Fibroblast of peridontal ligament (primary cell): ENCODE measurements at regions not wholly inside any gene's neighbourhood (a gene's known extent, or its start where the extent isn't known, plus 50 kb on each side); places are given as distances from the start of the nearest gene placed in this dataset.
"Not testable (repeated sequence)": the region's sequence is repeated elsewhere in the genome, so short reads cannot be mapped to it uniquely, and the experiment has no call there.

Experiments used
- DNase-seq: peaks from one replicate; pipeline ENCODE4 v3.0.0-alpha.2; 2010; ENCODE audit errors: extremely low read depth

GRCh38 chr15:38002883-38003477 lies 68.5 kb downstream of the TMCO5A start:
- DNase-seq = peak; percentile 82

- no peak for DNase-seq
Measured at GRCh38 chr15:38004218-38004861, 69.9 kb downstream of the TMCO5A start.

- DNase-seq = peak; percentile 20
Measured at GRCh38 chr15:38005953-38006808, 71.7 kb downstream of the TMCO5A start.

GRCh38 chr15:38010395-38010794 lies 76.0 kb downstream of the TMCO5A start:
- DNase-seq = peak; percentile 62

- no peak for DNase-seq
Measured at GRCh38 chr15:38012894-38013293, 78.5 kb downstream of the TMCO5A start.

- no peak for DNase-seq
Measured at GRCh38 chr15:38017721-38018120, 83.3 kb downstream of the TMCO5A start.

GRCh38 chr15:38019066-38019465 lies 84.6 kb downstream of the TMCO5A start:
- DNase-seq = no peak

- no peak for DNase-seq
Measured at GRCh38 chr15:38021259-38021658, 86.8 kb downstream of the TMCO5A start.

GRCh38 chr15:38024293-38025091 lies 90.1 kb downstream of the TMCO5A start:
- DNase-seq = no peak

- DNase-seq = not testable (repeated sequence)
Measured at GRCh38 chr15:38025656-38026055, 91.2 kb downstream of the TMCO5A start.

- DNase-seq = peak; percentile 66
Measured at GRCh38 chr15:38028869-38029268, 94.4 kb downstream of the TMCO5A start.

- peak; percentile 64 for DNase-seq
Measured at GRCh38 chr15:38029736-38030135, 95.3 kb downstream of the TMCO5A start.

- no peak for DNase-seq
Measured at GRCh38 chr15:38030609-38031008, 96.2 kb downstream of the TMCO5A start.

GRCh38 chr15:38035701-38036100 lies 101.3 kb downstream of the TMCO5A start:
- DNase-seq = peak; percentile 21

GRCh38 chr15:38036790-38037338 lies 102.4 kb downstream of the TMCO5A start:
- DNase-seq = no peak

- peak; percentile 83 for DNase-seq
Measured at GRCh38 chr15:38038659-38039442, 104.4 kb downstream of the TMCO5A start.

- no peak for DNase-seq
Measured at GRCh38 chr15:38040615-38041014, 106.2 kb downstream of the TMCO5A start.

GRCh38 chr15:38041576-38041975 lies 107.1 kb downstream of the TMCO5A start:
- peak; percentile 36 for DNase-seq

GRCh38 chr15:38042211-38042610 lies 107.8 kb downstream of the TMCO5A start:
- DNase-seq = no peak

- no peak for DNase-seq
Measured at GRCh38 chr15:38042707-38043445, 108.4 kb downstream of the TMCO5A start.
